ENCODE measurements at regions not wholly inside any gene's neighbourhood (a gene's known extent, or its start where the extent isn't known, plus 50 kb on each side); places are given as distances from the start of the nearest gene placed in this dataset.

DNA sequence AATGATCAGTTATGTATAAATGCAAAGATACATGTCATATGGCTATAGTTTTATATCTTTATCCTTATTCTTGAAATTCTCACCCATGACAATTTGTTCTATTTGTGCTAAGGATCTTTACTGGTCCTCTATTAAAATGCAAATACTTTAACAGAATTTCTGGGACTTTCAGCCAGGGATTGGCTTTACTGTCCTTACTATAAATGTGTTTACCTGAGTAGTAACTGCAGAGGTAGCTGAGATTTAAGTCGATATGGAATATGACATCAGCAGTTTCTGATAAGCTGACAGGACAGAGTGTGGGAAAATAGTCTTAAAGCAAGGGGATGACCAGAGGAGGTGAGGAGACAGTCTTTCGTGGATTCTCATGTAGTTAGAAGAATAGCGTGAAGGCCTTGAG lies 206.4 kb downstream of the DIO2 start:
- TF ChIP-seq, protein P1, sequence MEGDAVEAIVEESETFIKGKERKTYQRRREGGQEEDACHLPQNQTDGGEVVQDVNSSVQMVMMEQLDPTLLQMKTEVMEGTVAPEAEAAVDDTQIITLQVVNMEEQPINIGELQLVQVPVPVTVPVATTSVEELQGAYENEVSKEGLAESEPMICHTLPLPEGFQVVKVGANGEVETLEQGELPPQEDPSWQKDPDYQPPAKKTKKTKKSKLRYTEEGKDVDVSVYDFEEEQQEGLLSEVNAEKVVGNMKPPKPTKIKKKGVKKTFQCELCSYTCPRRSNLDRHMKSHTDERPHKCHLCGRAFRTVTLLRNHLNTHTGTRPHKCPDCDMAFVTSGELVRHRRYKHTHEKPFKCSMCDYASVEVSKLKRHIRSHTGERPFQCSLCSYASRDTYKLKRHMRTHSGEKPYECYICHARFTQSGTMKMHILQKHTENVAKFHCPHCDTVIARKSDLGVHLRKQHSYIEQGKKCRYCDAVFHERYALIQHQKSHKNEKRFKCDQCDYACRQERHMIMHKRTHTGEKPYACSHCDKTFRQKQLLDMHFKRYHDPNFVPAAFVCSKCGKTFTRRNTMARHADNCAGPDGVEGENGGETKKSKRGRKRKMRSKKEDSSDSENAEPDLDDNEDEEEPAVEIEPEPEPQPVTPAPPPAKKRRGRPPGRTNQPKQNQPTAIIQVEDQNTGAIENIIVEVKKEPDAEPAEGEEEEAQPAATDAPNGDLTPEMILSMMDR (IDR thresholded peaks at IDR 0.05), result no peak
- no peak for TF ChIP-seq POLR2A (IDR thresholded peaks at IDR 0.05)

DNA sequence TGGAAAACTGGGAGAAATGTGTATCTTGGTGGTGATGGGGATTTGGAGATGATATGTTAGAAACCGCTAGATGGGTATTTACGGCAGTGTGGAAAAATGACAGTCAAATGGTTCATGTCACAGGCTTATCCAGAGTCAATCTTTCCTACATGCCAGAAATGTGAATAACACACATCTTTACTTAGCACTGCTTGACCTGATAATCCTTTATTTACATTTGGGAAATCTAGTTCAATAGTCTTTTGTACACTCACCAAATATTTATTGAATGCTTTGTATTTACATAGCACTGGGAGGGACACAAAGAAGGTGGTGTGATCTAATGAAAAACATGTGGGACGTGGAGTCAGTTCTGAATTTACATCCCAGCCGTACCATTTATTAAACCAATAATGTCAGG lies 208.2 kb downstream of the DIO2 start:
- no peak overlapping the region for H3K4me3 ChIP-seq
- DNase-seq, result no peak
- no peak for TF ChIP-seq POLR2A (IDR thresholded peaks at IDR 0.05)
- TF ChIP-seq, protein P1 (IDR thresholded peaks at IDR 0.05), result no peak
- H3K27me3 ChIP-seq, result no peaks in the 10 kb centered on the region
- H3K36me3 ChIP-seq, result no peaks in the 10 kb centered on the region
- H3K4me1 ChIP-seq, result no peaks in the 10 kb centered on the region
- no peaks in the 10 kb centered on the region for H3K9me3 ChIP-seq
- H3K27ac ChIP-seq, result no peak overlapping the region

More for the DNA sequence above, 206.4 kb downstream of the DIO2 start:
- Histone ChIP-seq H3K4me3 (no peak overlapping the region), H3K27me3 (no peaks in the 10 kb centered on the region), H3K36me3 (no peaks in the 10 kb centered on the region), H3K4me1 (no peaks in the 10 kb centered on the region), H3K27ac (no peak overlapping the region), H3K9me3 (no peaks in the 10 kb centered on the region)
- no peak for DNase-seq

DNA sequence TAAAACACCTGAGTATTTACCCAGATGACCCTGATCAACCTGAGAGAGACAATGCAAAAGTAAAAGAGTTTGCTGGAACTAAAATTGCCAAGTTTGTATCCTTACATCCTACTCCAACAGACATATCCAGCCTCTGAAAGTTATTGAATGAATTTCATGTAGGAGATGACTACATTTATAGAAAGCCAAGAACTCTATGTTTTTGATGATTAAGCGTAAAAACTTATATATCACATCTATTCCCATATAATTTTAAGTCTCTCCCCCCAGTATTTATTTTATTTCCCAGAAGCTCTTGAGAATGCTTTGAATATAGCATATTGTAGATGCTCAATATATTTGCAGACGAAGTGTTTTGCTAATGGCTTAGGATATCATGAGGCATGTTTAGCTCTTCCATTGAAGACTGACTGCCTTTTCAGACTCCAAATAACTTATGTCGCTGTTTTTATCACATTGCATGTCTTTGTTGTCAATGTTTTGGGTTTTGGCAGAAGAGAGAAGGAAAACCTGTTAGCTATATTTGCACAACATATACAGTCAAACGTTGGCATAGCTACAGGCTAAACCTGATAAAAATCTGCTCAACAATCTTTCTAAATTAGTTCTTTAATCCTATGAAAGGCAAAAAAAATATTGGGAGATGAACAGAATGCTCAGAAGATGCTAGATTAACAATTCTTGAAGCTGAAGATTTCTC lies 213.6 kb downstream of the DIO2 start:
- TF ChIP-seq, protein P1 (IDR thresholded peaks at IDR 0.05), result no peak
- no peak for TF ChIP-seq POLR2A (IDR thresholded peaks at IDR 0.05)
- H3K9me3 ChIP-seq, result no peaks in the 10 kb centered on the region
- no peaks in the 10 kb centered on the region for H3K36me3 ChIP-seq
- H3K27ac ChIP-seq, result no peak overlapping the region
- DNase-seq, result no peak
- H3K4me1 ChIP-seq, result no peaks in the 10 kb centered on the region
- no peak overlapping the region for H3K4me3 ChIP-seq
- H3K27me3 ChIP-seq, result no peaks in the 10 kb centered on the region

DNA sequence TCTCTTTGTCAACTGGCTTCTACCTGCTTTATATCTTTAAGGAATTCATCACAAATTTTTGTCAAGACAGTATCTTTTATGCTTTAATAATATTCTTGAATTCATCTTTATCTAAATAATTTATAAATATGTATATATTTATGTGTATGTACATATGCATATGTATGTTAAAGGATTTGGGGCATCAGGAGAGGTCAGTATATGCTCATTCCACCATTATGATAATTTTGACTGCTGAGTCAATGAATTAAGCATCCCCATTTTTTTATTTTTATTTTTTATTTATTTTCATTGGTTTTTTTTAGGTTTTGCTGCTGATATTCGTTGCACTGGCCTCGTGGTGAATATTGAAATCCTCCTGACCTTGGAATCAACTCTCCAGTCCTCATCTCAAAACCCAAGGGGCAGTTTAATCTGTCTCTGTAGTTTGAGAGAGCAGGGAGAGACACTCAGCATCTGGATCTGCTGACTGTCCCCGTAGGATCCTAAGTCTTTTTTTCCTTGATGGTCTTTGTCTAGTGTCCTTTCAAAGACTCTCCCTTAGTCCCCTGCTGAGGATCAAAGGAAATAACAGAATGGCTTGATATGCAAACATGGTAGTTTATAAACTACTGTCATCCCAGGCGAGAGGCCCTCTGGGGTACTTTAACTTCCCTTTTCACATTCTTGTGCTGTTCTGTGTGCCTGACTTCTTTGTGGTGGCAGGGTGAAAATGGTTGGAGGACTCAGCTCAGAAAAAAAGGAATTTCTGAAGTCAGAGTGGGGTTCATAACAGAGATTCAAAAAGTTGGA lies 218.7 kb downstream of the DIO2 start:
- H3K9me3 ChIP-seq, result no peaks in the 10 kb centered on the region
- H3K27me3 ChIP-seq, result no peaks in the 10 kb centered on the region
- no peak for DNase-seq
- TF ChIP-seq POLR2A (IDR thresholded peaks at IDR 0.05), result no peak
- TF ChIP-seq, protein P1 (IDR thresholded peaks at IDR 0.05), result no peak
- no peak overlapping the region for H3K27ac ChIP-seq
- H3K36me3 ChIP-seq, result no peaks in the 10 kb centered on the region
- H3K4me1 ChIP-seq, result no peaks in the 10 kb centered on the region
- no peak overlapping the region for H3K4me3 ChIP-seq

DNA sequence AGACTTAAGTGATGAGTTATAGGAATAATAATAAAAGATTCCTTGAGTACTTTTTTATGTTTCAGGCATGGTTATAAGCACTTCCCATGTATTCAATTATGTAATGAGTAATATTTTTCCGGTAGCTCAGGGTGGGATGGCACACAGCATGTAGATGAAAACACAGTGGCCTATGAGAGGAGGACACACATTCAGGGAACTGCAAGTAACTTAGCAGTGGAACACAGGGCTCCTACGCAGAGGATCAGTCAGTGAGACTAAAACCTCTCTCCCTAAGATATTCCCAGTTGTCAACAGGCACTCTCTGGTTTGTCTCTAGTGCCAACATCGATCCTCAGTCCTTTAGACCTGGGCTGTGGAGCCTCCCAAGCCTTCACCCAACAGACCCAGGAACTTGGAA lies 219.4 kb downstream of the DIO2 start:
- Histone ChIP-seq H3K9me3 (no peaks in the 10 kb centered on the region), H3K27ac (no peak overlapping the region)

More for the DNA sequence above, 219.4 kb downstream of the DIO2 start:
- H3K4me3 ChIP-seq, result no peak overlapping the region
- no peak for DNase-seq
- no peaks in the 10 kb centered on the region for H3K4me1 ChIP-seq
- no peaks in the 10 kb centered on the region for H3K36me3 ChIP-seq
- no peaks in the 10 kb centered on the region for H3K27me3 ChIP-seq
- no peak for TF ChIP-seq POLR2A (IDR thresholded peaks at IDR 0.05)
- TF ChIP-seq, protein P1 (IDR thresholded peaks at IDR 0.05), result no peak

Data from Peyer's patch (tissue), 4 donors.